Activated T-cell treated with anti-CD3 and anti-CD28 coated beads, Interleukin-2, amount 50 U/mL, for 72 hours (primary cell): ENCODE measurements at regions not wholly inside any gene's neighbourhood (a gene's known extent, or its start where the extent isn't known, plus 50 kb on each side); places are given as distances from the start of the nearest gene placed in this dataset.

Source experiments
- ATAC-seq, 2 donors: fragments of 150-1000 bp; cut with Tn5 transposase; replicated peaks in 1 of 2; 2 replicates each; pipeline ENCODE4 v1.10.0; 2021; ENCODE audit warnings: moderate library complexity in 2 of 2, mild to moderate bottlenecking in 1 of 2
- DNase-seq, 2 donors: peaks; one replicate each; pipeline ENCODE4 v3.0.0; 2021 to 2022; ENCODE audit warnings: mixed read lengths in 1 of 2
- H3K27ac Mint-ChIP-seq: one replicate; pipeline ENCODE4 v1.8.0; 2022; ENCODE audit warnings: mild to moderate bottlenecking, moderate library complexity, mixed read lengths
- H3K27me3 Mint-ChIP-seq: one replicate; pipeline ENCODE4 v1.8.0; 2022; ENCODE audit warnings: low read depth, mixed read lengths
- H3K36me3 Mint-ChIP-seq, 2 donors: one replicate each; pipeline ENCODE4 v1.8.0; 2022; ENCODE audit warnings: mixed read lengths in 2 of 2, mild to moderate bottlenecking in 1 of 2; ENCODE audit not compliant: insufficient read depth in 2 of 2
- H3K4me1 Mint-ChIP-seq: one replicate; pipeline ENCODE4 v1.8.0; 2022; ENCODE audit warnings: low read depth, mixed read lengths
- H3K4me3 Mint-ChIP-seq, 2 donors: one replicate each; pipeline ENCODE4 v1.8.0; 2022; ENCODE audit warnings: mild to moderate bottlenecking in 2 of 2, mixed read lengths in 2 of 2, moderate library complexity in 2 of 2
- H3K9me3 Mint-ChIP-seq, 2 donors: one replicate each; pipeline ENCODE4 v1.8.0; 2022; ENCODE audit warnings: mixed read lengths in 2 of 2

- Mint-ChIP-seq H3K27me3 (peaks cover 41% of the 10 kb centered on the region), H3K36me3 (peaks cover 3 to 12% of the 10 kb centered on the region in 2 donors), H3K9me3 (peaks cover 3 to 9% of the 10 kb centered on the region in 2 donors), H3K4me1 (peaks cover 47% of the 10 kb centered on the region), H3K4me3 (no peak overlapping the region), H3K27ac (no peak overlapping the region)
- no peak for DNase-seq
- ATAC-seq = peak; percentile 57 to 72
These were observed 148.6 kb upstream of the NAMPT start for GRCh38 chr7:106433377-106433776.

GRCh38 chr7:106430535-106431455, 146.0 kb upstream of the NAMPT start:
- H3K4me3 Mint-ChIP-seq = no peak overlapping the region
- no peak for ATAC-seq
- peaks cover 5 to 6% of the 10 kb centered on the region in 2 donors for H3K9me3 Mint-ChIP-seq
- no peak for DNase-seq
- peaks cover 33% of the 10 kb centered on the region for H3K27me3 Mint-ChIP-seq
- no peak overlapping the region for H3K27ac Mint-ChIP-seq
- H3K36me3 Mint-ChIP-seq = peaks cover 10 to 23% of the 10 kb centered on the region in 2 donors
- H3K4me1 Mint-ChIP-seq = peaks cover 70% of the 10 kb centered on the region

GRCh38 chr7:106430103-106430502, 145.3 kb upstream of the NAMPT start:
- H3K4me3 Mint-ChIP-seq = no peak overlapping the region
- peaks cover 10 to 24% of the 10 kb centered on the region in 2 donors for H3K36me3 Mint-ChIP-seq
- peaks cover 5 to 6% of the 10 kb centered on the region in 2 donors for H3K9me3 Mint-ChIP-seq
- H3K27ac Mint-ChIP-seq = no peak overlapping the region
- DNase-seq (no peak), ATAC-seq (no peak)
- H3K27me3 Mint-ChIP-seq = peaks cover 29% of the 10 kb centered on the region
- peaks cover 77% of the 10 kb centered on the region for H3K4me1 Mint-ChIP-seq

- Mint-ChIP-seq H3K9me3 (peaks cover 10 to 12% of the 10 kb centered on the region in 2 donors), H3K36me3 (peaks cover 11 to 29% of the 10 kb centered on the region in 2 donors), H3K4me3 (peak overlapping the region; percentile 73 to 87), H3K4me1 (peaks cover 93% of the 10 kb centered on the region), H3K27ac (no peak overlapping the region), H3K27me3 (peaks cover 12% of the 10 kb centered on the region)
- ATAC-seq (no peak), DNase-seq (no peak)
These were observed 142.0 kb upstream of the NAMPT start for GRCh38 chr7:106426803-106427202.

GRCh38 chr7:106425017-106425719, 140.4 kb upstream of the NAMPT start:
- Mint-ChIP-seq H3K4me1 (peaks cover 96% of the 10 kb centered on the region), H3K27me3 (no peaks in the 10 kb centered on the region), H3K36me3 (peaks cover 11 to 29% of the 10 kb centered on the region in 2 donors), H3K4me3 (peak overlapping the region; percentile 73 to 87), H3K9me3 (peaks cover 10 to 12% of the 10 kb centered on the region in 2 donors), H3K27ac (peak overlapping the region; percentile 98)
- DNase-seq (peak; percentile 84 to 86), ATAC-seq (peak; percentile 87 to 89)

- no peak for ATAC-seq
- Mint-ChIP-seq H3K36me3 (peaks cover 14 to 29% of the 10 kb centered on the region in 2 donors), H3K4me1 (peaks cover 97% of the 10 kb centered on the region)
These were observed 139.8 kb upstream of the NAMPT start for GRCh38 chr7:106424476-106425016.

GRCh38 chr7:106423821-106424475, 139.2 kb upstream of the NAMPT start:
- H3K4me3 Mint-ChIP-seq = peak overlapping the region; percentile 73 to 87
- peaks cover 14 to 27% of the 10 kb centered on the region in 2 donors for H3K36me3 Mint-ChIP-seq
- peaks cover 97% of the 10 kb centered on the region for H3K4me1 Mint-ChIP-seq
- DNase-seq = no peak
- peaks cover 7 to 10% of the 10 kb centered on the region in 2 donors for H3K9me3 Mint-ChIP-seq
- H3K27me3 Mint-ChIP-seq = no peaks in the 10 kb centered on the region
- H3K27ac Mint-ChIP-seq = peak overlapping the region; percentile 98
- ATAC-seq = no peak

More at GRCh38 chr7:106424476-106425016, 139.8 kb upstream of the NAMPT start:
- DNase-seq = no peak
- Mint-ChIP-seq H3K27me3 (no peaks in the 10 kb centered on the region), H3K9me3 (peaks cover 10 to 12% of the 10 kb centered on the region in 2 donors), H3K4me3 (peak overlapping the region; percentile 73 to 87), H3K27ac (peak overlapping the region; percentile 98)

- H3K27me3 Mint-ChIP-seq = no peaks in the 10 kb centered on the region
- H3K27ac Mint-ChIP-seq = no peak overlapping the region
- peaks cover 7 to 10% of the 10 kb centered on the region in 2 donors for H3K9me3 Mint-ChIP-seq
- DNase-seq = no peak
- peaks cover 97% of the 10 kb centered on the region for H3K4me1 Mint-ChIP-seq
- no peak overlapping the region for H3K4me3 Mint-ChIP-seq
- ATAC-seq = no peak
- H3K36me3 Mint-ChIP-seq = peaks cover 15 to 23% of the 10 kb centered on the region in 2 donors
These were observed 138.3 kb upstream of the NAMPT start for GRCh38 chr7:106423111-106423510.

GRCh38 chr7:106421181-106421762, 136.5 kb upstream of the NAMPT start:
- peak overlapping the region; percentile 86 for H3K27ac Mint-ChIP-seq
- no peaks in the 10 kb centered on the region for H3K27me3 Mint-ChIP-seq
- H3K9me3 Mint-ChIP-seq = peaks cover 15% of the 10 kb centered on the region in 2 donors
- no peak for DNase-seq
- peak overlapping the region; percentile 16 to 61 for H3K4me3 Mint-ChIP-seq
- H3K36me3 Mint-ChIP-seq = peaks cover 13 to 23% of the 10 kb centered on the region in 2 donors
- peaks cover 95% of the 10 kb centered on the region for H3K4me1 Mint-ChIP-seq
- ATAC-seq = no peak

GRCh38 chr7:106420736-106421135, 136.0 kb upstream of the NAMPT start:
- Mint-ChIP-seq H3K4me1 (peaks cover 89% of the 10 kb centered on the region), H3K27me3 (no peaks in the 10 kb centered on the region), H3K27ac (no peak overlapping the region), H3K4me3 (no peak overlapping the region), H3K9me3 (peaks cover 17% of the 10 kb centered on the region in 2 donors), H3K36me3 (peaks cover 15 to 26% of the 10 kb centered on the region in 2 donors)
- no peak for DNase-seq
- ATAC-seq = no peak

GRCh38 chr7:106420210-106420609, 135.4 kb upstream of the NAMPT start:
- peaks cover 4% of the 10 kb centered on the region for H3K27me3 Mint-ChIP-seq
- ATAC-seq (no peak), DNase-seq (no peak)
- H3K4me3 Mint-ChIP-seq = peak overlapping the region; percentile 3 to 23
- peak overlapping the region; percentile 0 for H3K27ac Mint-ChIP-seq
- peaks cover 17 to 19% of the 10 kb centered on the region in 2 donors for H3K9me3 Mint-ChIP-seq
- peaks cover 84% of the 10 kb centered on the region for H3K4me1 Mint-ChIP-seq
- peaks cover 15 to 29% of the 10 kb centered on the region in 2 donors for H3K36me3 Mint-ChIP-seq
